Fibroblast of mammary gland (primary cell): ENCODE measurements at regions not wholly inside any gene's neighbourhood (a gene's known extent, or its start where the extent isn't known, plus 50 kb on each side); places are given as distances from the start of the nearest gene placed in this dataset.
"Not testable (repeated sequence)": the region's sequence is repeated elsewhere in the genome, so short reads cannot be mapped to it uniquely, and the experiment has no call there.

Source experiments
- DNase-seq: peaks from one replicate; pipeline ENCODE4 v3.0.0-alpha.2; 2010; ENCODE audit warnings: low read depth
- H3K4me3 ChIP-seq: 2 replicates; pipeline ENCODE4 v1.5.1; 2011; ENCODE audit warnings: low read depth, mild to moderate bottlenecking, low read length, moderate library complexity; ENCODE audit not compliant: control insufficient read depth
- CTCF ChIP-seq: conservative IDR thresholded peaks from 2 replicates; pipeline ENCODE4 v1.5.1; 2011; ENCODE audit warnings: low read depth, low read length, inconsistent platforms; ENCODE audit not compliant: control insufficient read depth, insufficient read depth

- no peak for DNase-seq
- no peak for TF ChIP-seq CTCF
- no peak overlapping the region for H3K4me3 ChIP-seq
Observed at GRCh38 chrX:121746105-121746504, 698.7 kb downstream of the GLUD2 start.

- DNase-seq, H3K4me3 ChIP-seq: not testable (repeated sequence)
Observed at GRCh38 chrX:121753602-121754001, 706.2 kb downstream of the GLUD2 start.

- no peak overlapping the region for H3K4me3 ChIP-seq
- no peak for DNase-seq
- TF ChIP-seq CTCF, result no peak
Observed at GRCh38 chrX:121754301-121754700, 706.9 kb downstream of the GLUD2 start.

- TF ChIP-seq CTCF, result no peak
- H3K4me3 ChIP-seq, result no peak overlapping the region
- peak; percentile 2 for DNase-seq
Observed at GRCh38 chrX:121755541-121755940, 708.1 kb downstream of the GLUD2 start.

GRCh38 chrX:121761845-121762244, 714.4 kb downstream of the GLUD2 start:
- DNase-seq, result no peak
- no peak overlapping the region for H3K4me3 ChIP-seq
- no peak for TF ChIP-seq CTCF

- no peak for TF ChIP-seq CTCF
- H3K4me3 ChIP-seq, result no peak overlapping the region
- DNase-seq, result no peak
Observed at GRCh38 chrX:121763671-121764070, 716.3 kb downstream of the GLUD2 start.

GRCh38 chrX:121768210-121768609, 720.8 kb downstream of the GLUD2 start:
- DNase-seq, H3K4me3 ChIP-seq: not testable (repeated sequence)

- TF ChIP-seq CTCF, result no peak
- H3K4me3 ChIP-seq, result no peak overlapping the region
- no peak for DNase-seq
Observed at GRCh38 chrX:121781991-121782390, 734.6 kb downstream of the GLUD2 start.
